Neural cell (in vitro differentiated cells): ENCODE measurements at regions not wholly inside any gene's neighbourhood (a gene's known extent, or its start where the extent isn't known, plus 50 kb on each side); places are given as distances from the start of the nearest gene placed in this dataset.

ENCODE experiments used
- H2AFZ ChIP-seq: fragments of 200-600, 300-800 bp; sonication (generic), shearing (Covaris generic); 2 replicates; pipeline ENCODE4 v1.6.0; 2014; ENCODE audit warnings: low read depth, mild to moderate bottlenecking, antibody characterized with exemption, low read length, moderate library complexity
- H3F3A ChIP-seq: fragments of 200-600 bp; shearing (Covaris generic); 2 replicates; pipeline ENCODE4 v1.6.1; 2016; ENCODE audit warnings: mild to moderate bottlenecking, moderate library complexity, mixed read lengths, antibody characterized with exemption, low read length; ENCODE audit not compliant: insufficient read depth, poor library complexity, severe bottlenecking
- H3K27ac ChIP-seq: fragments of 200-600, 300-800 bp; sonication (generic), shearing (Covaris generic); 2 replicates; pipeline ENCODE4 v1.5.1; 2014; ENCODE audit warnings: mild to moderate bottlenecking, low read length, moderate library complexity
- H3K27me3 ChIP-seq: fragments of 300-800, 200-600 bp; sonication (generic), shearing (Covaris generic); 2 replicates; pipeline ENCODE4 v1.6.0; 2014; ENCODE audit warnings: mild to moderate bottlenecking, low read depth, low read length, moderate library complexity; ENCODE audit not compliant: insufficient read depth
- H3K36me3 ChIP-seq: fragments of 300-800, 200-600 bp; sonication (generic), shearing (Covaris generic); 2 replicates; pipeline ENCODE4 v1.5.1; 2014; ENCODE audit warnings: mild to moderate bottlenecking, antibody characterized with exemption, low read length, moderate library complexity; ENCODE audit not compliant: insufficient read depth
- H3K4me2 ChIP-seq: fragments of 300-800, 200-600 bp; sonication (generic), shearing (Covaris generic); 2 replicates; pipeline ENCODE4 v1.6.0; 2014; ENCODE audit warnings: mild to moderate bottlenecking, low read length
- H3K4me3 ChIP-seq: fragments of 300-800, 200-600 bp; sonication (generic), shearing (Covaris generic); 2 replicates; pipeline ENCODE4 v1.5.1; 2014; ENCODE audit warnings: mild to moderate bottlenecking, low read length, moderate library complexity
- H3K79me2 ChIP-seq: fragments of 200-600 bp; shearing (Covaris generic); replicated peaks from 2 replicates; pipeline ENCODE4 v1.6.0; 2014; ENCODE audit warnings: mild to moderate bottlenecking, low read length, moderate library complexity; ENCODE audit not compliant: insufficient read depth
- H3K9ac ChIP-seq: fragments of 300-800, 200-600 bp; sonication (generic), shearing (Covaris generic); 2 replicates; pipeline ENCODE4 v1.6.1; 2016; ENCODE audit warnings: mild to moderate bottlenecking, low read length, mixed read lengths
- H3K9me2 ChIP-seq: fragments of 200-600 bp; shearing (Covaris generic); 2 replicates; pipeline ENCODE4 v1.6.1; 2016; ENCODE audit warnings: mild to moderate bottlenecking, low read length, mixed read lengths; ENCODE audit not compliant: insufficient read depth
- H3K9me3 ChIP-seq: fragments of 200-600, 300-800 bp; sonication (generic), shearing (Covaris generic); 2 replicates; pipeline ENCODE4 v1.6.1; 2016; ENCODE audit warnings: mild to moderate bottlenecking, mixed run types, low read length, moderate library complexity, mixed read lengths
- H4K20me1 ChIP-seq: fragments of 200-600 bp; shearing (Covaris generic); 2 replicates; pipeline ENCODE4 v1.6.1; 2016; ENCODE audit warnings: mild to moderate bottlenecking, mixed run types; ENCODE audit not compliant: insufficient read depth
- EP300 ChIP-seq: fragments of 450-650 bp; conservative IDR thresholded peaks from 2 replicates; pipeline ENCODE4 v1.6.1; 2014; ENCODE audit warnings: antibody characterized with exemption, mild to moderate bottlenecking, moderate library complexity; ENCODE audit not compliant: poor library complexity, severe bottlenecking
- EZH2 ChIP-seq: fragments of 200-600, 300-800 bp; shearing (Covaris generic), sonication (generic); IDR thresholded peaks from 2 replicates; pipeline ENCODE4 v1.6.1; 2014; ENCODE audit warnings: antibody characterized with exemption, low read length, borderline replicate concordance, mild to moderate bottlenecking; ENCODE audit not compliant: insufficient read depth, poor library complexity, severe bottlenecking
- MXI1 ChIP-seq: fragments of 450-650 bp; conservative IDR thresholded peaks from 2 replicates; pipeline ENCODE4 v1.6.1; 2014; ENCODE audit warnings: antibody characterized with exemption, mild to moderate bottlenecking; ENCODE audit not compliant: poor library complexity, severe bottlenecking
- POLR2AphosphoS5 ChIP-seq: IDR thresholded peaks from 2 replicates; pipeline ENCODE4 v1.6.1; 2012
- RAD21 ChIP-seq: fragments of 450-650 bp; conservative IDR thresholded peaks from 2 replicates; pipeline ENCODE4 v1.6.1; 2014; ENCODE audit warnings: antibody characterized with exemption, mild to moderate bottlenecking, moderate library complexity
- SMC3 ChIP-seq: fragments of 450-650 bp; conservative IDR thresholded peaks from 2 replicates; pipeline ENCODE4 v1.6.1; 2014; ENCODE audit warnings: antibody characterized with exemption, mild to moderate bottlenecking, moderate library complexity; ENCODE audit not compliant: poor library complexity
- TAF1 ChIP-seq: IDR thresholded peaks from 2 replicates; pipeline ENCODE4 v1.6.1; 2012; ENCODE audit warnings: low read depth
- TF ChIP-seq, protein P1 (sequence below): fragments of 450-650 bp; IDR thresholded peaks from 2 replicates; pipeline ENCODE4 v1.5.1; 2014; ENCODE audit warnings: antibody characterized with exemption, mild to moderate bottlenecking, moderate library complexity; ENCODE audit not compliant: poor library complexity, severe bottlenecking
- TF ChIP-seq, protein P2 (sequence below): IDR thresholded peaks from 2 replicates; pipeline ENCODE4 v1.6.1; 2012; ENCODE audit warnings: borderline replicate concordance

DNA sequence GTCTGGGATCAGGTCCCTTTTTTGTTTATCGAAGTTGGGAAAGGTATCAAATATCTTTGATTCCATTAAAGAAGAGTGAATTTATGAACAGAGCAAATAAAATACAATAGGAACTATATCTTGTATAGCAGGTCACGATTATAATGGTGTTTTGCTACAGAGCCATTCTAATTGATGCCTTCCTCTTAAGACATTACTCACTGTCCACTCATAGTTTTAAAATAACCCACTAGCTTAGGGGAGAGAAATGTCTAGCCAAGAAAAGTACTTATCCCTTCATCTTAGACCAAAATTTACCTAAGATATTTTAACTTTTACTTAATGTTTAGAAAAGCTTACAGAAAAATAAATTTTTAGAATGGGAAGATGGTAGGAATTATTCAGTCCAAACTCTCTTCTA is 112.0 kb upstream of the PABPC4L start:
- Histone ChIP-seq H4K20me1 (no peaks in the 10 kb centered on the region), H3K79me2 (no peaks in the 10 kb centered on the region), H3K9me2 (no peaks in the 10 kb centered on the region), H3K27me3 (no peaks in the 10 kb centered on the region), H3K36me3 (no peaks in the 10 kb centered on the region), H3K4me2 (no peak overlapping the region), H2AFZ (no peak overlapping the region), H3K4me3 (no peak overlapping the region), H3K27ac (no peak overlapping the region), H3K9me3 (no peaks in the 10 kb centered on the region), H3F3A (no peaks in the 10 kb centered on the region), H3K9ac (no peak overlapping the region)
- TF ChIP-seq, protein P1, sequence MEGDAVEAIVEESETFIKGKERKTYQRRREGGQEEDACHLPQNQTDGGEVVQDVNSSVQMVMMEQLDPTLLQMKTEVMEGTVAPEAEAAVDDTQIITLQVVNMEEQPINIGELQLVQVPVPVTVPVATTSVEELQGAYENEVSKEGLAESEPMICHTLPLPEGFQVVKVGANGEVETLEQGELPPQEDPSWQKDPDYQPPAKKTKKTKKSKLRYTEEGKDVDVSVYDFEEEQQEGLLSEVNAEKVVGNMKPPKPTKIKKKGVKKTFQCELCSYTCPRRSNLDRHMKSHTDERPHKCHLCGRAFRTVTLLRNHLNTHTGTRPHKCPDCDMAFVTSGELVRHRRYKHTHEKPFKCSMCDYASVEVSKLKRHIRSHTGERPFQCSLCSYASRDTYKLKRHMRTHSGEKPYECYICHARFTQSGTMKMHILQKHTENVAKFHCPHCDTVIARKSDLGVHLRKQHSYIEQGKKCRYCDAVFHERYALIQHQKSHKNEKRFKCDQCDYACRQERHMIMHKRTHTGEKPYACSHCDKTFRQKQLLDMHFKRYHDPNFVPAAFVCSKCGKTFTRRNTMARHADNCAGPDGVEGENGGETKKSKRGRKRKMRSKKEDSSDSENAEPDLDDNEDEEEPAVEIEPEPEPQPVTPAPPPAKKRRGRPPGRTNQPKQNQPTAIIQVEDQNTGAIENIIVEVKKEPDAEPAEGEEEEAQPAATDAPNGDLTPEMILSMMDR: no peak
- TF ChIP-seq RAD21 (no peak), EP300 (no peak), TAF1 (no peak), POLR2AphosphoS5 (no peak), MXI1 (no peak), SMC3 (no peak), EZH2 (no peak)
- TF ChIP-seq, protein P2, sequence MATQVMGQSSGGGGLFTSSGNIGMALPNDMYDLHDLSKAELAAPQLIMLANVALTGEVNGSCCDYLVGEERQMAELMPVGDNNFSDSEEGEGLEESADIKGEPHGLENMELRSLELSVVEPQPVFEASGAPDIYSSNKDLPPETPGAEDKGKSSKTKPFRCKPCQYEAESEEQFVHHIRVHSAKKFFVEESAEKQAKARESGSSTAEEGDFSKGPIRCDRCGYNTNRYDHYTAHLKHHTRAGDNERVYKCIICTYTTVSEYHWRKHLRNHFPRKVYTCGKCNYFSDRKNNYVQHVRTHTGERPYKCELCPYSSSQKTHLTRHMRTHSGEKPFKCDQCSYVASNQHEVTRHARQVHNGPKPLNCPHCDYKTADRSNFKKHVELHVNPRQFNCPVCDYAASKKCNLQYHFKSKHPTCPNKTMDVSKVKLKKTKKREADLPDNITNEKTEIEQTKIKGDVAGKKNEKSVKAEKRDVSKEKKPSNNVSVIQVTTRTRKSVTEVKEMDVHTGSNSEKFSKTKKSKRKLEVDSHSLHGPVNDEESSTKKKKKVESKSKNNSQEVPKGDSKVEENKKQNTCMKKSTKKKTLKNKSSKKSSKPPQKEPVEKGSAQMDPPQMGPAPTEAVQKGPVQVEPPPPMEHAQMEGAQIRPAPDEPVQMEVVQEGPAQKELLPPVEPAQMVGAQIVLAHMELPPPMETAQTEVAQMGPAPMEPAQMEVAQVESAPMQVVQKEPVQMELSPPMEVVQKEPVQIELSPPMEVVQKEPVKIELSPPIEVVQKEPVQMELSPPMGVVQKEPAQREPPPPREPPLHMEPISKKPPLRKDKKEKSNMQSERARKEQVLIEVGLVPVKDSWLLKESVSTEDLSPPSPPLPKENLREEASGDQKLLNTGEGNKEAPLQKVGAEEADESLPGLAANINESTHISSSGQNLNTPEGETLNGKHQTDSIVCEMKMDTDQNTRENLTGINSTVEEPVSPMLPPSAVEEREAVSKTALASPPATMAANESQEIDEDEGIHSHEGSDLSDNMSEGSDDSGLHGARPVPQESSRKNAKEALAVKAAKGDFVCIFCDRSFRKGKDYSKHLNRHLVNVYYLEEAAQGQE: no peak

DNA sequence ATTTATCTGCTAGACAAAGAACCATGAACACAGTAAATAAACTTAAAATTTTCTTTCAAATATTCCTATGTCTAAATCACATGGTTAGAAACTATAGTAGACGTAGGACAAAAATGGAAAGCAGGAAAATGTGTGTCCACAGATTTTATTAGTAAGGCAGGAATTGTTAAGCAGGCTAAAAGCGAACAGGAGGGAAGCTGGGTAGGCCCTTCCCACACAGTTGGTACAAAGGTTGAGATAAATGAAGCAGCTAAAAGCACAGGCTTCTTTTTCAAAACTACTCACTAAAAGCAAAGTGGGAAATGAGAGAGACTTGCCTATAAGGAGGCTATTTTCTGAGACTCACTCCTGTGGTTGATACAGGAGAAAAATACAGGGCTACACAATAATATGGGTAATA is 108.1 kb upstream of the PABPC4L start:
- Histone ChIP-seq H3K4me2 (no peak overlapping the region), H3F3A (no peaks in the 10 kb centered on the region), H3K9me3 (no peaks in the 10 kb centered on the region), H3K9me2 (no peaks in the 10 kb centered on the region), H3K27me3 (no peaks in the 10 kb centered on the region), H3K27ac (no peak overlapping the region), H4K20me1 (no peaks in the 10 kb centered on the region), H2AFZ (no peak overlapping the region), H3K36me3 (no peaks in the 10 kb centered on the region), H3K79me2 (no peaks in the 10 kb centered on the region), H3K4me3 (no peak overlapping the region), H3K9ac (no peak overlapping the region)
- TF ChIP-seq TAF1 (no peak), POLR2AphosphoS5 (peak; percentile 66)

DNA sequence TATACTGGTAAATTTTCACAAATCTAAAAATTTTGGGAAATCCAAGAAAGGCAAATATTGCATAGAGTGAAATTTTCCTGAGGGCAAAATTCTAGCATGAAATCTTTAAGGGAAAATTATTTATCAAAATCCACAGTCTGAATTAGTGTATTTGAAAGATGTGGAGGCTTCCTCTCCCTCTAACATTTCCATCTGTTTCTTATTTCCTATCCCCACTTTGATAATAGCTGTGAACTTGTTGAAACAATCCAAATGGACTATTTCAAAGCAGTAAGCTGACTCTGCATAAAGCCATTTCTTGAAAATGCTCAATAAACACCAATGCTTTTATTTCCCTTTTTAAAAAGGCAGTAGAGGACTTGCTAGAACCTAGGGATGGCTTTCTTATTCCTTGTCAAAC is 107.3 kb upstream of the PABPC4L start:
- no peaks in the 10 kb centered on the region for H3K9me2 ChIP-seq
- H3K27ac ChIP-seq: no peak overlapping the region
- no peak overlapping the region for H3K4me2 ChIP-seq
- H2AFZ ChIP-seq: no peak overlapping the region
- no peaks in the 10 kb centered on the region for H3K79me2 ChIP-seq
- H3F3A ChIP-seq: no peaks in the 10 kb centered on the region
- H4K20me1 ChIP-seq: no peaks in the 10 kb centered on the region
- H3K9ac ChIP-seq: no peak overlapping the region
- TF ChIP-seq, protein P2: no peak
- TF ChIP-seq EZH2: no peak
- no peak for TF ChIP-seq RAD21
- TF ChIP-seq POLR2AphosphoS5: no peak
- no peak for TF ChIP-seq MXI1
- no peak for TF ChIP-seq SMC3
- TF ChIP-seq, protein P1: no peak
- no peak for TF ChIP-seq TAF1
- no peak for TF ChIP-seq EP300
- H3K9me3 ChIP-seq: no peaks in the 10 kb centered on the region
- no peaks in the 10 kb centered on the region for H3K27me3 ChIP-seq
- no peak overlapping the region for H3K4me3 ChIP-seq
- H3K36me3 ChIP-seq: no peaks in the 10 kb centered on the region
